ENCODE measurements at regions not wholly inside any gene's neighbourhood (a gene's known extent, or its start where the extent isn't known, plus 50 kb on each side); places are given as distances from the start of the nearest gene placed in this dataset.
"Not testable (repeated sequence)": the region's sequence is repeated elsewhere in the genome, so short reads cannot be mapped to it uniquely, and the experiment has no call there.

GRCh38 chr5:29190398-29190797 is 2003.1 kb upstream of the CDH6 start:
- not testable (repeated sequence) for TF ChIP-seq EZH2 (IDR thresholded peaks at IDR 0.05; ENCODE audit: borderline replicate concordance, low read depth, low read length, severe bottlenecking); CTCF (IDR thresholded peaks at IDR 0.05; ENCODE audit: borderline replicate concordance, extremely low read depth, low read length, poor library complexity, severe bottlenecking)

Measured in DND-41 (cell line).